Fibroblast of lung (primary cell): ENCODE measurements at regions not wholly inside any gene's neighbourhood (a gene's known extent, or its start where the extent isn't known, plus 50 kb on each side); places are given as distances from the start of the nearest gene placed in this dataset.

Experiments
- DNase-seq, 2 donors: peaks; one replicate each; pipeline versions ENCODE4 v3.0.0 to v3.0.0-alpha.2; 2010; ENCODE audit warnings: low read depth in 2 of 2
- H2AFZ ChIP-seq: 2 replicates; pipeline ENCODE4 v1.5.1; 2012; ENCODE audit warnings: low read length, control low read depth, inconsistent platforms
- H3K27ac ChIP-seq: 2 replicates; pipeline ENCODE4 v1.5.1; 2011; ENCODE audit warnings: low read length, control low read depth; ENCODE audit not compliant: insufficient read depth
- H3K27me3 ChIP-seq: 2 replicates; pipeline ENCODE4 v1.5.1; 2011; ENCODE audit warnings: mild to moderate bottlenecking, low read length; ENCODE audit not compliant: control insufficient read depth, insufficient read depth
- H3K36me3 ChIP-seq: 2 replicates; pipeline ENCODE4 v1.5.1; 2011; ENCODE audit warnings: low read length; ENCODE audit not compliant: control insufficient read depth, insufficient read depth
- H3K4me1 ChIP-seq: 2 replicates; pipeline ENCODE4 v1.5.1; 2011; ENCODE audit warnings: low read length; ENCODE audit not compliant: control insufficient read depth, insufficient read depth; ENCODE audit errors: extremely low read depth
- H3K4me2 ChIP-seq: 2 replicates; pipeline ENCODE4 v1.5.1; 2011; ENCODE audit warnings: low read length, control low read depth; ENCODE audit not compliant: insufficient read depth; ENCODE audit errors: extremely low read depth
- H3K4me3 ChIP-seq, 4 experiments: fragments of 200-600 bp in 1 of 4; sonication (generic) in 1 of 4; replicated peaks in 1 of 4; 2 replicates each; pipeline ENCODE4 v1.5.1; 2011 to 2016; ENCODE audit warnings: low read length in 4 of 4, low read depth in 3 of 4, mild to moderate bottlenecking in 3 of 4, control low read depth in 2 of 4, inconsistent platforms in 1 of 4, mixed read lengths in 1 of 4; ENCODE audit not compliant: insufficient read depth in 1 of 4; ENCODE audit errors: control extremely low read depth in 1 of 4
- H3K79me2 ChIP-seq: 2 replicates; pipeline ENCODE4 v1.5.1; 2012; ENCODE audit warnings: mild to moderate bottlenecking, low read length, inconsistent platforms; ENCODE audit not compliant: control insufficient read depth, insufficient read depth
- H3K9ac ChIP-seq: 2 replicates; pipeline ENCODE4 v1.5.1; 2011; ENCODE audit warnings: mild to moderate bottlenecking, low read length, control low read depth; ENCODE audit not compliant: insufficient read depth
- H3K9me3 ChIP-seq: 2 replicates; pipeline ENCODE4 v1.5.1; 2012; ENCODE audit warnings: low read depth, low read length; ENCODE audit not compliant: control insufficient read depth, insufficient read depth
- H4K20me1 ChIP-seq: 2 replicates; pipeline ENCODE4 v1.5.1; 2011; ENCODE audit warnings: low read length; ENCODE audit not compliant: control insufficient read depth, insufficient read depth; ENCODE audit errors: extremely low read depth
- EZH2 ChIP-seq: IDR thresholded peaks from 2 replicates; pipeline ENCODE4 v1.5.1; 2012; ENCODE audit warnings: low read length, control low read depth, mild to moderate bottlenecking; ENCODE audit errors: missing control alignments
- TF ChIP-seq, protein P1 (sequence below), 2 donors: IDR thresholded peaks in 1 of 2; conservative IDR thresholded peaks in 1 of 2; 1 replicate in 1 of 2; 2 replicates in 1 of 2; pipeline ENCODE4 v1.5.1; 2011 to 2012; ENCODE audit warnings: low read length in 2 of 2, control low read depth in 1 of 2, inconsistent platforms in 1 of 2, low read depth in 1 of 2, mild to moderate bottlenecking in 1 of 2

DNA sequence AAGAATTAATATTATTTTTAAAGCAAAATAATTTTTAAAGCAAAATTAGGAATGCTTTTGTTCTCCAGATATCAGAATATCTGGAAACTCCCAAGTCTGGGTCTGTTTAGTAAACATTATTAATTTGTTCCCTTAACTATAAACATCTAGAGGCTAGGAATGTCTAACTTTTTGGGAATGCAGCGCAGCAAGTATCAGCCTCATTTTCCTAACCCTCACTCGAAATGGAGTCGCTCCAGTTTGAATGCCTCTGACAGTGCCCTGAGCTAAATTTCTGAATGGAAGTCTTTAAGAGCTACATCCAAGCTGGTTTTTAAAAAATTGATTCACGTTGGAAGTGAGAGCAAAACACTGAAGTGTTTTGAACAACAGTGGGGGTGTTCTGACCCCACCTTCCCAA, 74.4 kb upstream of the WNT7A start:
- H3K36me3 ChIP-seq = no peaks in the 10 kb centered on the region
- no peak for DNase-seq
- no peaks in the 10 kb centered on the region for H3K4me1 ChIP-seq
- H3K9me3 ChIP-seq = no peaks in the 10 kb centered on the region
- H2AFZ ChIP-seq = no peak overlapping the region
- no peak overlapping the region for H3K4me2 ChIP-seq
- no peaks in the 10 kb centered on the region for H3K79me2 ChIP-seq
- no peak for TF ChIP-seq EZH2
- TF ChIP-seq, protein P1, sequence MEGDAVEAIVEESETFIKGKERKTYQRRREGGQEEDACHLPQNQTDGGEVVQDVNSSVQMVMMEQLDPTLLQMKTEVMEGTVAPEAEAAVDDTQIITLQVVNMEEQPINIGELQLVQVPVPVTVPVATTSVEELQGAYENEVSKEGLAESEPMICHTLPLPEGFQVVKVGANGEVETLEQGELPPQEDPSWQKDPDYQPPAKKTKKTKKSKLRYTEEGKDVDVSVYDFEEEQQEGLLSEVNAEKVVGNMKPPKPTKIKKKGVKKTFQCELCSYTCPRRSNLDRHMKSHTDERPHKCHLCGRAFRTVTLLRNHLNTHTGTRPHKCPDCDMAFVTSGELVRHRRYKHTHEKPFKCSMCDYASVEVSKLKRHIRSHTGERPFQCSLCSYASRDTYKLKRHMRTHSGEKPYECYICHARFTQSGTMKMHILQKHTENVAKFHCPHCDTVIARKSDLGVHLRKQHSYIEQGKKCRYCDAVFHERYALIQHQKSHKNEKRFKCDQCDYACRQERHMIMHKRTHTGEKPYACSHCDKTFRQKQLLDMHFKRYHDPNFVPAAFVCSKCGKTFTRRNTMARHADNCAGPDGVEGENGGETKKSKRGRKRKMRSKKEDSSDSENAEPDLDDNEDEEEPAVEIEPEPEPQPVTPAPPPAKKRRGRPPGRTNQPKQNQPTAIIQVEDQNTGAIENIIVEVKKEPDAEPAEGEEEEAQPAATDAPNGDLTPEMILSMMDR (conservative IDR thresholded peaks at IDR 0.05 in 1 of 2, IDR thresholded peaks at IDR 0.05 in 1 of 2; ENCODE audit: low read depth in 1 of 2, low read length in 2 of 2) = no peak
- no peak overlapping the region for H3K9ac ChIP-seq
- H3K27ac ChIP-seq = no peak overlapping the region
- no peak overlapping the region for H3K4me3 ChIP-seq
- no peaks in the 10 kb centered on the region for H4K20me1 ChIP-seq
- H3K27me3 ChIP-seq = no peaks in the 10 kb centered on the region

DNA sequence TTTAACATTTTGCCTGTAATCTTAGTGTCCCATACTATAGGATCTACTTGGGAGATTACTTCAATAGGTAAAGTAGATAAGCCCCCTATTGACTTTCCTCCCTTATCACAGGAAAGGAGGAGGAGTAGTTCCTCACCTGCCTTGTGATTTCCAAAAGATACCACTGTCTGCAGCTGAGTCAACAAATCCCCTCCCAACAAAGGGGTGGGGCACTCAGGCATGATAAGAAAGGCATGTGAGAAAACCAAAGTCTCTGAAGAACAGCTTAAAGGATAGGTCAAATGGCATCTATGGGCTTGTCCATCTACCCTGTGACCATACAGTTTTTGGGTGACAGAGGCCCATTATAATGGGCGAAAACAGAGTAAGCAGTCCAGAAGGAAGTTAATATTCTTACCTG, 71.3 kb upstream of the WNT7A start:
- Histone ChIP-seq H3K79me2 (no peaks in the 10 kb centered on the region), H3K36me3 (no peaks in the 10 kb centered on the region), H2AFZ (no peak overlapping the region), H3K9ac (no peak overlapping the region), H3K27ac (no peak overlapping the region), H3K9me3 (no peaks in the 10 kb centered on the region), H3K4me3 (no peak overlapping the region), H3K4me1 (no peaks in the 10 kb centered on the region), H3K27me3 (no peaks in the 10 kb centered on the region), H4K20me1 (no peaks in the 10 kb centered on the region), H3K4me2 (no peak overlapping the region)
- no peak for DNase-seq
- no peak for TF ChIP-seq EZH2
- TF ChIP-seq, protein P1 (conservative IDR thresholded peaks at IDR 0.05 in 1 of 2, IDR thresholded peaks at IDR 0.05 in 1 of 2; ENCODE audit: low read depth in 1 of 2, low read length in 2 of 2) = no peak

DNA sequence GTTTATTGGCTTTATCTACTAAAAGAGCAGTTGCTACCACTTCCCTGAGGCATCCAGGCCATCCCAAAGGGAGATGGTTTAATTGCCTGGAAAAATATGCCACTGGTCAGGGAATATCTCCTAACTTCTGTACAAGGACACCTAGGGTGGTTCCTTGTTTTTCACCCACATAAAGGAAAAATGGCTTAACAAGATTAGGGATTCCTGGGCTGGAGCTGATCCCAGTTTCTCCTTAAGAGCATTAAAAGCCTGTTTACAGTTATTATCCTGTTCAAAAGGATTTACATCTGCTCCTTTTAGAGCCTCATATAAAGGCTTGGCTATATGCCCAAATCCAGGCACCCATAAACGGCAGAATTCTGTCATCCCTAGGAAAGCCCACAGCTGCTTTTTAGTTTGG, 70.2 kb upstream of the WNT7A start:
- H3K36me3 ChIP-seq = no peaks in the 10 kb centered on the region
- H3K9me3 ChIP-seq = no peaks in the 10 kb centered on the region
- H3K4me1 ChIP-seq = no peaks in the 10 kb centered on the region
- H4K20me1 ChIP-seq = no peaks in the 10 kb centered on the region
- no peak overlapping the region for H3K27ac ChIP-seq
- H2AFZ ChIP-seq = no peak overlapping the region
- no peaks in the 10 kb centered on the region for H3K79me2 ChIP-seq
- no peak overlapping the region for H3K9ac ChIP-seq
- DNase-seq = no peak
- no peak for TF ChIP-seq EZH2
- TF ChIP-seq, protein P1 (conservative IDR thresholded peaks at IDR 0.05 in 1 of 2, IDR thresholded peaks at IDR 0.05 in 1 of 2; ENCODE audit: low read depth in 1 of 2, low read length in 2 of 2) = no peak
- no peaks in the 10 kb centered on the region for H3K27me3 ChIP-seq
- no peak overlapping the region for H3K4me3 ChIP-seq
- H3K4me2 ChIP-seq = no peak overlapping the region
